CD4-positive, alpha-beta T cell treated with Interferon alpha-2 for 1 hour (primary cell): ENCODE measurements at regions not wholly inside any gene's neighbourhood (a gene's known extent, or its start where the extent isn't known, plus 50 kb on each side); places are given as distances from the start of the nearest gene placed in this dataset.

Experiments
- DNase-seq, 2 donors: peaks; one replicate each; pipeline ENCODE4 v3.0.0-alpha.2; 2020 to 2022

DNA sequence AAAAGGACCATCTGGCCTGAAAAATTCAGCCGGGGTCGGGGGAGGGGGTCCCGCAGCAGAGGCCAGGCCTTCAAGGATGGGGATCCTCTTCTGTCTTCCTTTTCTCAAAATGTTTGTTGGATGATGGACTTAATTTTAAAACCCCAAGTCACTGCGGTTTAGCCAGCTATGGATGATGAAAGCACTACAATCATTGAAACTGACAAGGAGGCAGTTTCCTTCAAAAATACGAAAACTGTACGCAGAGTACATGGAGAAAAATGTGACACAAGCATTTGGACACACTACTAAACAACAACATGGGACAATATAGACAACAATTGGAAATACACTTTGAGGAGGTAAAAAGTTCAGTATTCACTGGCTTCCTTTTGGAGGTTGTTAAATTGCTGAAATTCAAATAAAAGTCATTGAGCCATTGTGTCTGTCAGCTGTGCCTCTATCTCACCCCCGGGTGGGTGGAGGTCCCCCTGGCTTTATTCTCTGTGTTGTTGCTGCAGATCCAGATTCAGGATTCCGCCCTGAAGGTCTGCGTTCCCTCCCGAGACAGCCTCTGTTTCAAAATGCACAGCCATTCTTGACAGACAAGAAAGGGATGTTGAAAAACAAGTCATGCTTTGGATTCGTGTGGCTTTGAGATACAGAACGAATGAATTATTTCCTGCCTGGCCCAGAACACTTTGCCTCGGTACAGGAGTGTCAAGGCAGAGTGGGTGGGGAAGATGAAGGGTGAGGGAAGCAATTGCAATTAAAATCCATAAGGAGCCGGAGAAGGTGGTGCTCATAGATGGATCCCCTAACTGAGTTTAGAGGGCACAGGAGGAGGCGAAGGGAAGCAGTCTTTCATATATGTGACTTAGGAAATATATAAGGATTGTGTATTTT is 118.2 kb downstream of the TTLL2 start:
- no peak for DNase-seq

DNA sequence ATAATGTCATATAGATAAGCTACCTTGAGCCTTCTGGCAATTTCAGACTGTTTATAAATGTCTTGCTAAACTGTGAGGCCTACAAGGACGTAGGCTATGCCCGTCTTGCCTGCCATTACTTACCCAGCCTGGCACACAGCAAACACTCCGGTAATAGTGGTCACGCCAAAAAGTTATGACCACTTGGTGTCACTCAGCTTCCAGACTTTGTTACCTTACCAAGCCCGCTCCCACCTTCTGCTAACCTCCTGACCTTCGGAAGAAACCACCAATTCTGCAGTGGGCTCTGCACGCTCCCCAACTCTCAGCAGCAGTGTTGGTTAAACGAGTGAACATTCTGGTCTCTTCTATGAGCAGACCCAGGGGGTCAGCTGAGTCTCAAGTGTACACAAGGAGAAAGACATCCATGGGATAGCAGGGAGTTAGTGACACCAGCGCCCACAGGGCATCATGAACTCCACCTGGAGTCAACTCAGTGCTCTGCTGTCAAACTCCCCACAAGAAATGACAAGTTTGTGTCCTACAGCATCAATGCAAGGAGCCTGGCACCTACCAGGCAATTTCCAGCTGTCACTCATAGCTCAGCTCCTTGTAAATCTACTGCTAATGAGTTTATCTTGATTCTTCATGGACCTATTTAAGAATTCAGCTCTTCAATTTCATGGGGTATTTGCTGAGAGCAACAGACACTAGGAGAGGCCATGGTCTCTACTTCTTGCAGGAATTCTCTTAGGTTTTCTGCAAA is 119.9 kb downstream of the TTLL2 start:
- DNase-seq: no peak

DNA sequence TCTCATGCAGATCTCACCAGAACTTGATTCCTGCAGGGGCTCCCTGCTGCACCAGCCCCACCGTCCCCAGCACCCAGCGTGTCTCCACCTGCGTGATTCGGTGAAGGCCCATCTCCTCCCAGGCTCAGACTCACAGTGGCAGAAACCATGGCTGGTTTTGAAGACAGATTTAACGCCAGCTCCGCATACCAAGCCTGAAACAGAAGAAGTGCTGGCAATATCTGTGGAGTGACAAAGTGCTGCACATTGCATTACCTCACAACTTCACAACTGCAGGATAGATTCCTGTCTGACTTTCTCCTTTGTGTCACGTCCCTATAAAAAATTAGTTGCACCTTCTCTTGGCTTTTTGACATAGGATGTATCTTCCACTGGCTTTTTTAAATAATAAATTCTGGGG is 120.7 kb downstream of the TTLL2 start:
- DNase-seq: no peak

DNA sequence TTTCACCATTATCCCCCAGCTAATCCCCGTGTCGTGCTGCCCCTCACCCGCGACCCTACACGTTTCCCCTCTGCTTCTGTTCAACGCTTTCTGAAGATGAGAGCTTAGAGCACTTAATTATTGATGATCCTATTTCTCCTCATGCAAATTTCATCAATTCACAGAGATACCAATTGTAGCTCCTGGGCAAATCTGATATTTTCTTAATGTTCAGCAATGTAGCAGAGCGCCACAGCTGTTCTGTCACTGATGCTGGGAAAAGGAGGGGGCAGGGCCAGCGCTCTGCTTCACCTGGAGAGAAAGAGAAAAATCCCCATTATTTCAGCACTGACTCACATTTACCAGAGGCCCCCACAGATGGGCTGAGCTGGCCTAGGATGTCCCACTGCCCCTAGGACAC is 121.2 kb downstream of the TTLL2 start:
- no peak for DNase-seq

DNA sequence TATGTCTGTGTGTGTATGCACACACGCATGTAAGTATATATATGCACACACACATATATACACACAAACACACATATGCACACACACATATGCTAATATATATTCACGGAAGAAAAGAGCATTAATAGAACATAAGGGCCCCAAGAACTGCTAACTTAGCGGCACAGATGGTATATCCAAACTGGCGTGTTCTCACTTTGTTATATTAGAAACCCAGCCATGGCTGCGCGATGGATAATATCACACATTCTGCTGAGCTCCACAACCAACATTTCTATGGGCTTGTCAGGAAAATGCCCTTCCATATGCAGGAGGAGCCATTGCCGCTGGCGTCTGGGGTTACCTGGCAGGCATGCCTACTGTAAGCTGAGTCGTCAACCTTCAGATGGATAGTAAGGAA is 122.1 kb downstream of the TTLL2 start:
- no peak for DNase-seq

DNA sequence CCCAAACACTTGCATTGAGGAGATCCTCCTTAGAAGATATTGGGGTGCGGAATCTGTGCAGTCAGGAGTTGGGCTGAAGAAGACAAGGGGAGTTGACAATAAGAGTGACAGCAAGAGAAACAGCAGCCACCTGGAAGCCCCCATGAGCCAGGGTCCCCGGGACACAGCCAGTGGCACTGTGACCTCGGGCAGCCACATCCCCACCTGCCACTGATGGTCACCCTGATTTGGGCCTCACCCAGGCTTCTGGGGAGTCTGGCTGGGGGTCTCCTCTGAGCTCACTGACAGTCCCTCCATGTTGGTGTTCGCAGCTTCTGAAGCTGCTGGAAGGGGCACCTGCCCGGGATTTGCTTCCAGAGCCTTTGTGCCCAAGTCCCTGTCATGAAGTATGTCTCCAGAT is 123.5 kb downstream of the TTLL2 start:
- no peak for DNase-seq

DNA sequence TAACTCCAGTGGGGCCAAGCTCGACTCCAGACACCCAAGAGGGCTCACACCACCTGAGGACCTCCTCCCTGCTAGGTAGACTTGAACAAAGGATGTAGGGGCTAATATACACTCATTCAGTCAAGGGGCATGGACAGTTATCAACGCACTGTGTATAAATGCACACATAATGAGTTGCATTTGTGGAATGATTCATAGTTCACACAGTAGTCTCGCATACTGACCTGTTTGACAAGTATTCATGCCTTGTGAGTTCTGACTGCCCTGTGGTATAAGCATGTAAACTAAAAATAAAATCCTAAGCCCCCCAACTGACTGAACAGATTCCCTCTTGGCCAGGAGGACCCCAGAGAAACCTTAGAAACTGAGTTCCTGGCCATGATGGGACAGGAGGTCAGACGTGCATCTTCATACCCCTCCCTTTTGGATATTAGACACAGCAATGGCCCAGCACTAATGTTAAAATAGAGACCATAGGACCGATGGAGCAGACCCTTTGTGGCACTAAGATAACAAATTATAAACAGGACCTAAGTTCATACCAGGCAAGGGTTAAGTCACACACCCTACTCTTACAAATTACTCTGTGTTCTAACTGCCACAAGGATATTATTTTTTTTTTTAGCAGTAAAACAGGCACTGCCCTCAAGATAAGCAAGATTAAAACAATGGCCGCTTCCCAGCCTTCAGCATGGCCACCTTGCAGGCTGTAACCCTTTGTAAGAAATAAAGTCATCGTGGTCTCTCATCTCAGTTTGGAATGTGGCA is 124.4 kb downstream of the TTLL2 start:
- no peak for DNase-seq

DNA sequence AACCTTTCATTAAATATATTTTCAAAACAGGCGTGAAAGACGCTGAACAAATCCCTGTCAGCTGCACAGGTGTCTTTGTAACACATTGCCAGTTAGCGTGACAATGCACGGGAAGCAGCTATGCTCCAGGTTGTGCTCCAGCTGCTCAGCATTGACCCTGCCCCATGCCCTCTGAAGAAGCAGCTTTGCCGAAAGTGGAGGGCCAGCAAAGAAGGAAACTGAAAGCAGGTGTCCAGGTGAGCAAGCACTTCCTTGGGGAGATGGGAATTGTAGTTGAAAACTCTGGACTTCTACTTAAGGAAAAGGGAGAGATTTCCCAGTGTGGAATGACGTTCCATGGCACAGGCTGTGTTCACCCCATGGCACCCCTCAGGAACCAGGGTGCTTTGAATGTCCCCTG is 125.7 kb downstream of the TTLL2 start:
- no peak for DNase-seq

DNA sequence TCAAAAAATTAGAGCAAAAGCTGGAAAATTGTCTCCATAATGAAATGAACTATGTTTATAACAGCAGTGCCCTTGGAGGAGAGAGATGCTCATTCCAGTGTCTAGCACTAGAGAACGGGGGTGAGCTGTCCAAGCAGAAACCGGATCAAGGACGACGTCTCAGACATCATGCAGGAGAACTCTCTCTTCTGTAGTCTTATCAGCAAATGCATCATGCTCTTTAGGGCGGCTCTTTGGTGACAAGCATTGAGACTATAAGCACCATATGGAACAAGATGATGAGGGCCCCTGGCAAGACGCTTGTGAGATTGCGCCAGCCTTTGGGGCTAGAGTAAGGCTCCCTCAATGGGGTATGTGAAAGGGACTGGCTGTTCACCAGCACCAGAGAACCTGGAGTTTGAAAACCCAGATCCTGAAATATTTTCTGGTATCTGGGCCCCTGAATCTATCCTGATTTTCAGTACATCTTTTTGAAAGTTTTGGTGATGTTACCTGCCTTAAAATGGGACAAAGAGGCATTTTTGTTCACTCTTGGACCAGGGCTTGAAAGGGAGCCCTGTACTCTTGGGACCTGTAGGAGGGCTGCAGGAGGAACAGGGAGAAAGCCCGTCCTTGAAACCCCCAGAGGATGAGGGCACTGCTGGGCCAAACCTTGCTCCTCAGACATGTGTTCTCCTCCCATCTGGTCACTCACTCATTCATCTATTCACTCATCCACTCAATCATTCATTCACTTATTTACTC is 127.6 kb downstream of the TTLL2 start:
- DNase-seq: no peak

DNA sequence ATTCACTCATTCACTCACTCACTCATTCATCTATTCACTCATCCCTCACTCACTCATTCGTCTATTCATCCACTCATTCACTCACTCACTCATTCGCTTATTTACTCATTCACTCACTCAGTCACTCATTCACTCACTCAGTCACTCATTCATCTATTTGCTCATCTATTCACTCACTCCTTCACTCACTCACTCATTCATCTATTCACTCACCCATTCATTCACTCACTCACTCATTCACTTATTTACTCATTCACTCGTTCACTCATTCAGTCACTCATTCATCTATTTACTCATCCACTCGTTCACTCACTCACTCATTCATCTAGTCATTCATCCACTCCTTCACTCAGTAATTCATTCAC is 128.2 kb downstream of the TTLL2 start:
- DNase-seq: no peak

DNA sequence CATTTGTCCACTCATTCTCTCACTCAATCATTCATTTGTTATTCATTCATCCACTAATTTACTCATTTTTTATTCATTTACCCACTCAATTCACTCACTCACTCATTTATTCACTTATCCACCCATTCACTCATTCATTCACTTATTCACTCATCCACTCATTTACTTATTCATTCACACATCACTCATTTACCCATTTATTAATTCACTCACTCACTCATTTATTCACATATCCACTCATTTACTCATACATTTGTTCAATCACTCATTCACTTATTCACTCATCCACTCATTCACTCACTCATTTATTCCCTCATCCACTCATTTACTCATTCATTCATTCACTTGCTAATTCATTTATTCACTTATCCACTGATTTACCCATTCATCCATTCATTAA is 129.1 kb downstream of the TTLL2 start:
- no peak for DNase-seq

DNA sequence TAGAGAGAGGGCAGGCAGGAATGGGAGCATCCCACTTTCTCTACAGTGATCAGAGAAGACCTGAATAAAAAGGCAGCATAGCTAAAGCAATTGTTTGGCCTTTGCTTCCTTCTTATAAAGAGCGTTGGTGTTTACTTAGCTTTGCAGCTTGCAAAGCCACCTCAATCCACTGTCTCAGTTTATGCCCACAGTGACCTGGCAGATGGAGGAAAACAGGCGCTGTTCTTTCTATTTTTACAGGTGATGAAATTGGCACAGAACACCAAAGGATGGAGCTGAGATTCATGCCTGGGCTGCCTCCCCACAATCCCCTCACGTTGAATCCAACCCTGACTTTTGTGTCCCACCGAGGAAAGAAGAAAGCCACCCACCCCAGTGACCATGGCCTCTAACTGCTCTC is 130.5 kb downstream of the TTLL2 start:
- DNase-seq: no peak

DNA sequence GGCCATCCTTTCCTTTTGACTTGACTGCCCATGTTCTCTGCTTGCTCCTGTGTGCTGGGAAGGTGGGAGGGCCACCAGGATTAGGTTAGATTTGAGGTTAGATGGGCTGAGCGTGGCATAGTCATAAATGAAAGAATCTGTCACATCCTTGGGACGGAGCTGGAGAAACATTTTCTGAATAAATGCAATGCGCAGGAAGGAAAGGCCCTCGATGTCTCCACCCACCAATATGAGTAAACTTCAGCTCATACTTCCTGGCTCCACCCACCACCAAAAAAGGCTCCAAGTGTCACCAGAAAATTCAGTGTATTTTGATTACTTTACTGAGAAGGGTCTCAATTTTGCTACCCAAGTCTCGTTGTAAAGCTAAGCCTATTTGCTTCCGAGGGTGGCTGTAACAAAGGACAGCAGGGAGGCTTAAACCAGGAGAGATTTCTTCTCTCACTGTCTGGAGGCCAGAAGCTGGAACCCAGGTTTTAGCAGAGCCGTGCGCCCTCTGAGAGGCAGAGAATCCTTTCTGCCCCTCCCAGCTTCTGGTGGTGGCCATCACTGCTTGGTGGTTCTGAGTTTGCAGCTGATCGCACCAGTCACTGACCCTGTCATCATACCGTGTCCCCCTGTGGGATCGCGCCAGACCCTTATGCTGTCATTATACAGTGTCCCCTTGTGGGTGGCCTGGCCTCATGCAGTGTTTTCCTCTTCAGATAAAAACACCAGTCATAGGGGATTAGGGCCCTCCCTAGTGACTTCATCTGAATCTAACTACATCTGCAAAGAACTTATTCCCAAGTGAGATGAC is 137.8 kb downstream of the TTLL2 start:
- DNase-seq: no peak

DNA sequence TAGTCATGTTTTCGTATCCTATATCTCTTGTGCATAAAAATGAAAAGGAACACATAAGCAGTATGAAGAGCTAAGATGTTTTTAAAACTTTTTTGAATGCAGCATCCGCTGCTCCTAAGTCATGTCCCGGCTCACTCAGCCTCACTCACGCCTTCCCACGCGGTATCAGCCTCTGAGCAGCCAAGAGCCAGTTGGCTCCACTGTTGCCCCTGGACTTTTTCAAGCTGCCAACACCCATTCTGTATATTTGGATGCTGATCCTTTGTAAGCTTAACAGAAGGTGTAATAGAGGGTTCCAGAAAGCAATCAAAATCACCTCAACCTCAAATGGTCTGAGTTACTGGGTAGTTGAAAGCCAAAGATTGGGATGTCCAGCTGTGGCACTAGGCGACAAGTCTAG is 139.3 kb downstream of the TTLL2 start:
- no peak for DNase-seq

DNA sequence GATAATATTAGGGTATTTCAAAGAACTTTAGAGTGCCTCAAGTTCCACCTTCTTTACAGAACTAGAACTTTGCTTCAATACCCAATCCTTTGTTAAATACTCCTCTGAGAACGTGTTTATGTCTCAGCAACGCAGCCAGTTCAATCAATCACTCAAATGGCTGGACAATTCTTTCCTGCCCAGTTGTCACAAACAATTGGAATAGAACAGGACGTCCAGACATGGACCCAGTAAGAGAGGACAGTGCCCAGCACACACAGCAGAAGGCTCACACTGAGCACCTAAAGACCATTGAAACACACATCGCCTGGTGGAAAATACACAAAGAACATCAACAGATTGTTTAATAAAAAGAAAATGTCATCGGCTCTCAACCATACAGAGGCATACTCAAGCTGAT is 140.6 kb downstream of the TTLL2 start:
- no peak for DNase-seq

DNA sequence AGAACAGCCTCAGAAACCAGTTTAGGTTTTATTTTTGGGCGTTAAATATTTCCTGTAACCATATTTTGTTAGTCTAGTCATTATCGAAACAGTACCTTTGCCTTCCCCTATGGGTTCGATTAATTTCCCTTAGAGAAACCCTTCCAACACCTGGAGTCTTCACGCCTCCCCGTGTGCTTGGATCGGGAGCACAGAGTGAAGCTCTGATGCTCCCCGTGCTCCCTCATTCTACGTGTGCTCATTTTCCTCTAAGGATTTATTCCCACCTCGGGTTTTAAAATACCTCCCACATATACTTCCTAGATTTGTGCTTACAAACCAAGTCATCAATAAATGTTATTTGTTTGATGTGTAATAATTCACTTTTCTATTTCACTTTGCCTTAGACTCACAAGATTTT is 142.4 kb downstream of the TTLL2 start:
- no peak for DNase-seq

DNA sequence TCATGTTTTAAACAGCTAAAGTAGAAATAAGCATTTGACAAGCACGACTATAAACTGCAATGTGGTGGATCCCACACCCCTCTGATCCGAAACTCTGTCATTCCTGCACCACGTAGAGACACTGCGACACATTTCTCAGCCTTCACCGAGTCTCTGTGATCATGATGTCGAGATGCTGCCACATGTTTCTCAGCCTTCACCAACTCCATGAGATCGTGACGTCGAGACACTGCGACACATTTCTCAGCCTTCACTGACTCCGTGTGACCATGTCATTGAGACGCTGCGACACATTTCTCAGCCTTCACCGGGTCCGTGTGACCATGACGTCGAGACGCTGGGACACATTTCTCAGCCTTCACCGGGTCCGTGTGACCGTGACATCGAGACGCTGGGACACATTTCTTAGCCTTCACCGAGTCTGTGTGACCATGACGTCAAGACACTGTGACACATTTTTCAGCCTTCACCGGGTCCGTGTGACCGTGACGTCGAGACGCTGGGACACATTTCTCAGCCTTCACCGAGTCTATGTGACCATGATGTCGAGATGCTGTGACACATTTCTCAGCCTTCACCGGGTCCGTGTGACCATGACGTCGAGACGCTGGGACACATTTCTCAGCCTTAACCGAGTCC is 143.0 kb downstream of the TTLL2 start:
- DNase-seq: no peak

DNA sequence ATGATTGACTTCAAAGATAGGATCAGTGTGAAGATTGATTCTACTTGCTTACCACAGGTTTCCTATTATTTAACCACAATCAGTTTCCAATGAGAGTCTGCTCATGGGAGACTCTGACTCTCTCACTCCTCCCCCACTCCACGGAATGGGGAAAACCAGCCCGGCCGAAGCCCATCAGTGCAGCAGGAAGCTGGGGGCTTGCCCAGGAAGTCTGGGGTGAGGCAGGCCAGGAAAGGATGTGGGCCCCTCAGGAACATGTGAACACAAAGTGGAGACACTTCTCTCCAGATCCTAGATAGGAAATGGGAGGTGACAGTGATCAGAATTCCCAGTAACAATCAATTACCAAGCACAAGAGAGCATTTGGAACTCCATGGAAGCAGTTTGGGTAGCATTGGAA is 144.2 kb downstream of the TTLL2 start:
- no peak for DNase-seq

DNA sequence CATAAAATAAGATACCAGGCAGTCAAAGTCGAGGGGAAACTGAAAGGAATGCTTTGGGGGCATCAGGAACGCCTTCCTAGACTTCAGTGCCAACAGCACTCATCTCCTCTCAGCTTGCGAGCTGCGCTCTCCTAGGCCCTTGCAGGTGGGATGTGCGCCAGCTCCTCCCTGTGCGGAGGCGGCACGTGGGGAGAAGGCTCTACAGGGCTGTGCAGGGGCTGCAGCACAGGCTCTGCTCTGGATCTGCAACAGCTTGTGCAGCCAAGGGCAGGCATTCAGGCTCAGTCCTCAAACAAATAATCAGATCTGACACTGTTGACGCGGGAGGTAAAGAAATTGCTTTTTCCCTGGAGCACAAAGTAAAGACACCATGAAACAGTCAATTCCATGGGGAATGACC is 144.8 kb downstream of the TTLL2 start:
- DNase-seq: no peak

DNA sequence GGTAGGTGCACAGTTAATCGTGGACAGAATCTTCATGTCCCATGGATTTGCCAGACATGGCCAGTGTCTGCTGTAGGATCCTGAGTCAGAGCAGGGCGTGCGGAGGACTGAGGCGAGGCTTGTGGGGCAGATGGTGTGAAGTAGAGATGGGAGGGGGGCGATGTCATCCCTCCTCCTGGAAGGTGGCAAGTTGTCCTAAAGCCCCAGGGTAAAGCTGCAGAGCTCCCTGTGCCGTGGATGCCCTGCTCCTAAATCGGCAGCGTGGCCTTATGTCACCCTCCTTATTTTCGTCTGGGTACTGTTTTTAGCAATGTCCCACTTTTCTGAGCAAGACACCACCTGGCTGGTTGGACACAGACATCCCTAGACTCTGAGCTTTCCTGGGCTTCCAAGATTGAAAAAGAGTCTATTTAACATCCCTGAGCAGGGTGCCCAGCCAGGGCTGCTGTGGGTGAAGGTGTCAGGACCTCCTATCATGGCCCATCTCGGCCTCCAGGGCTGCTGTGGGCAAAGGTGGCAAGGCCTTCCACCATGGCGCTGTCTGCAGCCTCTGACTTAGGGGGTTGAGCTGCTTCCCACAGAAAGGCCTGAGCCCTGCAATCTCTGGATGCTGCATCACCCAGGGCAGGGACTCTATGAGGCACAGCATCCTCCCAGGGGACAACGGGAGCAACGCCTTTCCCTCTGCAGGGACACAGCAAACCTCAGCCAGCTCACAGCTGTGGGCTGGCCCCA is 145.4 kb downstream of the TTLL2 start:
- no peak for DNase-seq
